ENCODE measurements at regions not wholly inside any gene's neighbourhood (a gene's known extent, or its start where the extent isn't known, plus 50 kb on each side); places are given as distances from the start of the nearest gene placed in this dataset.

DNA sequence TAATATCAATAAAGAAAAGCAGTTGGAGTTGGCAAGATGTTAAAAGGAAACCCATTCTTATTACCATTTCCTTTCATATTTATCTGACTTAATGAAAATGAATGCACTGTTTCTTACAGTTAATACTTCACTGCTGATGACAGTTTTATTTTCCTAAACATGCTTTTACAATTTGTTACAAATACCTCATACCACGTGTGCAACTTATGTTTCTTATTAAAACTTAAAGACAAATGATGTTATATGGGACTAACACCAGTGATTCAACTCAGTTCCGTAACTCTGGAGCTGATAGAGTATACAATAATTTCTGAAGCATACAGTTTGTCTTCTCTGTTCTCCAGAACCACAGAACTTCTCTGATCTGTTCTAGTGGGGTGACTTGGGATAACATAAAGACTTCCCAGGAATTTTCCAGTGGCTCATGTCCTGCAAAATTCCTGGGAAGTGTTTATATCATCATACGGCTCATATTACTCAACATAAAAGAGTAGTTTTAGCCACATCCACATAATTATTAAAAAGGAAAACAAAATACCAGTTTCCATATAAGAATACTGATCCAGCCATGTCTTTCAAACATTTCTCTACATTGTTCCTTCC lies 1259.0 kb upstream of the C9orf72 start:
- no peak for DNase-seq (ENCODE audit: low spot score)

DNA sequence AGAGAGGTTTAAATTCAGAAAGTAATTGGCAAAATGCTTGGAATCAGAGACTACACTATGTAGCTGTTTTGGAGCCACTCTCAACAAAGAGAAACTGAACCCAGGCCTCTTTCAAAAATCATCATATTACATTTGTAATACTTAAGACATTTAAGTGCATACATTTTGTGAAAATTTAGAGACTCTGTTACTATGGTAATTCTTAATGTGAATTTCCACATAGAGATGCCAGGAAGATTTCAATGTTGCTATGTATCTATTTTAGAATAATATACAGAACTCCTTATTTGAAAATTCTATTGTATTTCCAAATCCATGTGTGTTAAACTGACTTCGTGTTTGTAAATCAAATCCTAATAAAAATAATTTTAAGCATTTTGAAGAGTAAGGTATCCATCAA lies 1260.9 kb upstream of the C9orf72 start:
- no peak for DNase-seq (ENCODE audit: low spot score)

DNA sequence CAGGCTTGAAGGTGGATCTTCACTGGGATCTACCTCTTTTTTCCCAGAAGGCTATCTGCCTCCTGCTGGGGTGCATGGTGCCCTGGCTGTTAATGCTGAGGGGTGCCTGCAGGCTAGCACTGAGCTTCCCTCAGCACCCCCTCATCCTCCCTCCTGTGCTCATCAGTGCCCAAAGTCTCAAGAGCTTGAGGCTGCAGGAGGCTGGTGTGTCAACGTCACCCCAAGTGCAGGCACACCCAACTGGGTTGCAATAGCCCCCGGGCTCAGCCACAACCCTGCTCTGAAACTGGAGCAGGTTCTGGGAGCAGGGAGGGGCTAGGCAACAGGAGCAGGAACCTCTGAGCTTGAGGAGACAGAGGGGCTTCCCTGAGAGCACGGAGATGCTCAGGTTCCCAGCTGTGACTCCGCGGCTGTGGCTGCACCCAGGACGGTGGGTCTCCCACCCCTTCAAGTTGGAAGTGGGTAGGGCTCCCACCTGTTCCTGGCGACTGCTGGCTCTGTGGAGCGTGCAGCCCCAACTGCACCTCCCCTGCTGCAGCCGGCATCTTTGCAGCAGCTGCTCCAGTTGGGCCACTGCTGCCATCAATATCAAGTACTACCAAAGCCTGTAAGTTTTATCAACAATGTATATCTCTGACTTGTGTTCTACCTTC lies 1266.6 kb upstream of the C9orf72 start:
- no peak for DNase-seq (ENCODE audit: low spot score)

GRCh38 chr9:28841775-28842174 lies 1268.5 kb upstream of the C9orf72 start:
- DNase-seq (ENCODE audit: low spot score), result no peak

- no peak for DNase-seq (ENCODE audit: low spot score)
Measured at GRCh38 chr9:28847331-28847730, 1274.0 kb upstream of the C9orf72 start.

DNA sequence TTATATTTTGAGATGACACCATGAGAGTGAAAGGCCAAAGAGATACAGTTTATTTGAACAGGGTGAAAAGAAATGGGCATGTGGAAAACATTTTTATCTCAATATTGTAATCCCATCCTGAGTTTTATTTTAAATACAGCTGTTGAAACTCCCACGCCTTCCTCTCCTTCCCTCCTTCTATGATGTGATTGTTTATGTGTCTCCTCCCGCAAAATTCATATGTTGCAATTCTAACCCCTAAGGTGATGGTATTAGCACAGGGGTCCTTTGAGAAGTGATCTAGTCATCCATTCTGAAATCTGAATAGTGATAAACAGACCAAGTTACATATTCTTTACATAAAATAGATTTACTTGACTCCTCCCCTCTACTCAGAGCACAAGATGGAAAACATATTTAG lies 1275.4 kb upstream of the C9orf72 start:
- no peak for DNase-seq (ENCODE audit: low spot score)

- DNase-seq (ENCODE audit: low spot score), result no peak
Measured at GRCh38 chr9:28853477-28853876, 1280.2 kb upstream of the C9orf72 start.

- peak; percentile 9 for DNase-seq (ENCODE audit: low spot score)
Measured at GRCh38 chr9:28866951-28867350, 1293.7 kb upstream of the C9orf72 start.

- no peak for DNase-seq (ENCODE audit: low spot score)
Measured at GRCh38 chr9:28868228-28868990, 1295.1 kb upstream of the C9orf72 start.

GRCh38 chr9:28882529-28882928 lies 1309.2 kb upstream of the C9orf72 start:
- DNase-seq (ENCODE audit: low spot score), result no peak

GRCh38 chr9:28883234-28883633 lies 1310.0 kb upstream of the C9orf72 start:
- no peak for DNase-seq (ENCODE audit: low spot score)

- DNase-seq (ENCODE audit: low spot score), result no peak
Measured at GRCh38 chr9:28887188-28887884, 1314.1 kb upstream of the C9orf72 start.

DNA sequence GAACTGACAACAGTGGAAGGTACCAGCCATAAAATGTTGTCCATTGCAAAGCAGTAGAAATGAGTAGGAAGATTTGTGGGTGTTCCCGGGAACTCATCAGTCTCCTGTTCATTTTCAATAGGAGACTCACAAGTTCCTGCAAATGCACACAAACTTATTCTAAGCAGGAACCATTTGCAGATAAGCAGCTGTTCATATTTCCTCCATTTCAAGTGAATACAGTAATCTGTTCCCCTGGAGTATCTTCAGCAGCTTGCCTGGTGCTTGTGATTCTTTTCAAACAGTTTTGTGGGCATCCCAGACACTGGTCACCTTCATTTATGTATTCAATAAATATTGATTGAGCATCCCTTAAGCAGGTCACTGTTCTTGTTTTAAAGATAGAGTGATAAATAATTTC lies 1315.5 kb upstream of the C9orf72 start:
- DNase-seq (ENCODE audit: low spot score), result no peak

DNA sequence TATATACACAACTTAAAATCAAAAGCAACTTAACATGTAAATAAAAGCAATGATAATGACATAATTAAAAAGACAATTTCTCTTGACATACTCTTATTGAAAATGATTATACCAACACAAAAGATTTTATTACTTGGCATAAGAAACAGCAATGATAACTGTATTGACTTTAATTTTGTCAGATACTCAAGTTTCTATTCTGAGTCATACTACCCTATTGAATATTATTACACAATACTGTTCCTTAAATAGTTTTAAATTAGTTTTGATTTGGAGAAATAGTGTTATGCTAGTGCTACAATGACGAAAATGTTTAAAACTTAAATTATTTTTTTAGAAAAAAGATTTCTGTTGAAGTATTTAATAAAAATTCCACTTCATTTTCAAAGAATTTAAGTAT lies 1319.3 kb upstream of the C9orf72 start:
- DNase-seq (ENCODE audit: low spot score), result no peak

DNA sequence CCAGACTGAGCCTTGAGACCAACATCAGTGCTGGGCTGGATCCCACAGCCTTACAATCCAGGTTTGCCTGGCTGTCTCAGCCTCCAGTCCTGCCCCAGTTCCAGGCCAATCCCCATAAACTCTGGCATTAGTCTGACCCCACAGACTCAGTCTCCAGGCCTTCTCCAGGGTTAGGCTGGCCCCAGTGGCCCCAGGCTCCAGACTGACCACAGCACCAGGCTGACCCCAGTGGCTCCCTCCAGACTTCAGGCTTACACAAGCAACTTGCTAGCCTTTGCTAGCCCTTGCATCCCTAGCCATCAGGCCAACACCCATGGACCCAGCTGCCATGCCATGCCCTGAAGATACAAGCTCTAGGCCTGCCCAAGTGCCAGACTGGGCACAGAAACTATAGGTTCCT lies 1326.0 kb upstream of the C9orf72 start:
- DNase-seq (ENCODE audit: low spot score), result no peak

GRCh38 chr9:28899926-28900325 lies 1326.6 kb upstream of the C9orf72 start:
- DNase-seq (ENCODE audit: low spot score), result no peak

DNA sequence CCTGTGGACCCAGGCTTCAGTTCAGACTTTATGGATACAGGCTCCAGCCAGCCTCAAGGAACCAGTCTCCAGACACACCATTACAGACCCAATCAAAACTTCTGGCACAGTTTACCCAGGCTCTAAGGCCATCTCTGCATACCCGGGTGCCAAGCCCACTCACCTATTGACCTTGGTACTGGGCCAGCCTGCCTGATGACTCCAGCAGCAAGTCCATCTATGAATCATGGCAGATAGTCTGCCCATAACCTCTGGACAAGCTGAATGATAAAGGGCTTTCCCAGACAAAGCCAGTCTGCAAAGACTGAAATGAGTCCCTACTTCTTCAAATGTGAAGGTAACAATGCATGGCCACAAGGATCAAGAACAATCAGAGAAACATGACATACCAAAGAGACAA lies 1327.1 kb upstream of the C9orf72 start:
- no peak for DNase-seq (ENCODE audit: low spot score)

GRCh38 chr9:28909526-28909925 lies 1336.2 kb upstream of the C9orf72 start:
- no peak for DNase-seq (ENCODE audit: low spot score)

GRCh38 chr9:28912621-28913020 lies 1339.3 kb upstream of the C9orf72 start:
- no peak for DNase-seq (ENCODE audit: low spot score)

GRCh38 chr9:28915202-28915930 lies 1342.1 kb upstream of the C9orf72 start:
- no peak for DNase-seq (ENCODE audit: low spot score)

DNA sequence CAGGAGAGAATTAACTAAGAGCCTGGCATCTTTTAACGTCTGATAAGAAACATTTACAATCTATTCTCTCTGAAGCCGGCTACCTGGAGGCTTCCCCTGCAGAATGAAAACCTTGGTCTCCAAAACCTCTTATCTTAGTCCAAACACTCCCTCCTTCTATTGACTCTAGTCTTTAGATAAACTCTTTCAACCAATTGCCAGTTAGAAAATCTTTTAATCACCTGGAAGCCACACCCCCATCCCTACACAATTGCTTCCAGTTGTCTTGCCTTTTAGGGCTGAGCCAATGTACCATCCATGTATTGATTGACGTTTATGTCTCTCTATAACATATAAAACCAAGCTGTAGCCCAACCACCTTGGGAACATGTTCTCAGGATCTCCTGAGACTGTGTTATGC lies 1343.1 kb upstream of the C9orf72 start:
- DNase-seq (ENCODE audit: low spot score), result no peak

GRCh38 chr9:28921857-28922500 lies 1348.7 kb upstream of the C9orf72 start:
- no peak for DNase-seq (ENCODE audit: low spot score)
